22Rv1 (cell line): ENCODE measurements at regions not wholly inside any gene's neighbourhood (a gene's known extent, or its start where the extent isn't known, plus 50 kb on each side); places are given as distances from the start of the nearest gene placed in this dataset.

Experiments used
- ZFX ChIP-seq: fragments of 450-650 bp; IDR thresholded peaks from 2 replicates; pipeline ENCODE4 v1.6.1; 2017; ENCODE audit warnings: antibody characterized with exemption, borderline replicate concordance
- TF ChIP-seq, protein P1 (sequence below): fragments of 450-650 bp; IDR thresholded peaks from 2 replicates; pipeline ENCODE4 v1.5.1; 2017; ENCODE audit warnings: mild to moderate bottlenecking

DNA sequence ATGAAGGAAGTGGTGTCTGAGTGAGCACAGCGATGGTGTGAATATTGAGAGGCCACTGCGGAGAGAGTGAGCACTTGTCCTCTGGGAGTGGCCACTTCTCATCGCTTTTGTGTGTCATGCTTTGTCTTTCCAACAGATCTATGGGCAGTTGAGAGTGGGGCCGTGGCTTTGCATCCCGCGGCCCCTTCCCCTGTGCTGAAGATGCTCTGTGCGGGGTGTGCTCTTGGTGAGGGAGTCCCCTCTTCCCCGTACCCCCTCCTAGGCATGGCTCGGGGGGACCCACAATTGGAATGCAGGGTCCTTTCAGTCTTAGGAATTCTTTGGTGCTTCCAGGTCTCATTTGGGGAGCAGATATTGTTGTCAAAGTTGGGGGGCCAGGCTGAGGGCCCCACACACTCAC is 197.3 kb upstream of the WSCD1 start:
- TF ChIP-seq, protein P1, sequence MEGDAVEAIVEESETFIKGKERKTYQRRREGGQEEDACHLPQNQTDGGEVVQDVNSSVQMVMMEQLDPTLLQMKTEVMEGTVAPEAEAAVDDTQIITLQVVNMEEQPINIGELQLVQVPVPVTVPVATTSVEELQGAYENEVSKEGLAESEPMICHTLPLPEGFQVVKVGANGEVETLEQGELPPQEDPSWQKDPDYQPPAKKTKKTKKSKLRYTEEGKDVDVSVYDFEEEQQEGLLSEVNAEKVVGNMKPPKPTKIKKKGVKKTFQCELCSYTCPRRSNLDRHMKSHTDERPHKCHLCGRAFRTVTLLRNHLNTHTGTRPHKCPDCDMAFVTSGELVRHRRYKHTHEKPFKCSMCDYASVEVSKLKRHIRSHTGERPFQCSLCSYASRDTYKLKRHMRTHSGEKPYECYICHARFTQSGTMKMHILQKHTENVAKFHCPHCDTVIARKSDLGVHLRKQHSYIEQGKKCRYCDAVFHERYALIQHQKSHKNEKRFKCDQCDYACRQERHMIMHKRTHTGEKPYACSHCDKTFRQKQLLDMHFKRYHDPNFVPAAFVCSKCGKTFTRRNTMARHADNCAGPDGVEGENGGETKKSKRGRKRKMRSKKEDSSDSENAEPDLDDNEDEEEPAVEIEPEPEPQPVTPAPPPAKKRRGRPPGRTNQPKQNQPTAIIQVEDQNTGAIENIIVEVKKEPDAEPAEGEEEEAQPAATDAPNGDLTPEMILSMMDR: no peak
- no peak for TF ChIP-seq ZFX
